H9 (cell line): ENCODE measurements at regions not wholly inside any gene's neighbourhood (a gene's known extent, or its start where the extent isn't known, plus 50 kb on each side); places are given as distances from the start of the nearest gene placed in this dataset.

Experiments used
- DNase-seq: peaks from one replicate; pipeline ENCODE4 v3.0.0-alpha.2; 2017
- H2AFZ ChIP-seq: one replicate; pipeline ENCODE4 v1.6.1; 2013; ENCODE audit warnings: mild to moderate bottlenecking, low read length, control low read depth, moderate library complexity
- H2AK5ac ChIP-seq: 2 replicates; pipeline ENCODE4 v1.6.1; 2013; ENCODE audit warnings: low read length, control low read depth, mixed read lengths; ENCODE audit not compliant: insufficient read length
- H2BK120ac ChIP-seq: one replicate; pipeline ENCODE4 v1.6.1; 2013; ENCODE audit warnings: low read depth, mild to moderate bottlenecking, low read length, control low read depth, inconsistent platforms; ENCODE audit not compliant: poor library complexity, severe bottlenecking
- H2BK12ac ChIP-seq: 2 replicates; pipeline ENCODE4 v1.6.1; 2013; ENCODE audit warnings: low read length, control low read depth, mixed read lengths, low read depth; ENCODE audit not compliant: insufficient read length
- H2BK15ac ChIP-seq: 2 replicates; pipeline ENCODE4 v1.6.1; 2013; ENCODE audit warnings: low read depth, low read length, control low read depth
- H2BK20ac ChIP-seq: one replicate; pipeline ENCODE4 v1.6.1; 2013; ENCODE audit warnings: low read depth, mild to moderate bottlenecking, low read length, control low read depth, inconsistent platforms; ENCODE audit not compliant: poor library complexity, severe bottlenecking
- H2BK5ac ChIP-seq: 2 replicates; pipeline ENCODE4 v1.6.1; 2013; ENCODE audit warnings: low read length, control low read depth, mixed read lengths; ENCODE audit not compliant: insufficient read length
- H3K14ac ChIP-seq: 2 replicates; pipeline ENCODE4 v1.6.1; 2013; ENCODE audit warnings: low read length, control low read depth; ENCODE audit not compliant: insufficient read depth
- H3K18ac ChIP-seq: 2 replicates; pipeline ENCODE4 v1.6.1; 2013; ENCODE audit warnings: low read depth, mild to moderate bottlenecking, mixed read lengths, low read length, control low read depth; ENCODE audit not compliant: insufficient read length
- H3K23ac ChIP-seq: 2 replicates; pipeline ENCODE4 v1.6.1; 2013; ENCODE audit warnings: low read length, control low read depth, mixed read lengths, low read depth; ENCODE audit not compliant: insufficient read length
- H3K23me2 ChIP-seq: 2 replicates; pipeline ENCODE4 v1.6.1; 2013; ENCODE audit warnings: low read depth, mild to moderate bottlenecking, mixed read lengths, low read length, control low read depth; ENCODE audit not compliant: insufficient read length, poor library complexity, severe bottlenecking
- H3K27ac ChIP-seq: 2 replicates; pipeline ENCODE4 v1.5.1; 2013; ENCODE audit warnings: low read length, control low read depth, mixed read lengths, low read depth; ENCODE audit not compliant: insufficient read length
- H3K27me3 ChIP-seq: 2 replicates; pipeline ENCODE4 v1.6.1; 2013; ENCODE audit warnings: low read length, control low read depth, inconsistent platforms; ENCODE audit not compliant: insufficient read depth
- H3K4ac ChIP-seq: 2 replicates; pipeline ENCODE4 v1.6.1; 2013; ENCODE audit warnings: low read depth, mild to moderate bottlenecking, control low read depth, inconsistent platforms, low read length, moderate library complexity
- H3K4me1 ChIP-seq: 2 replicates; pipeline ENCODE4 v1.6.1; 2013; ENCODE audit warnings: low read length, control low read depth, inconsistent platforms; ENCODE audit not compliant: insufficient read depth
- H3K4me2 ChIP-seq: 2 replicates; pipeline ENCODE4 v1.6.1; 2013; ENCODE audit warnings: low read length, control low read depth, mixed read lengths; ENCODE audit not compliant: insufficient read length, insufficient read depth
- H3K56ac ChIP-seq: 2 replicates; pipeline ENCODE4 v1.6.1; 2013; ENCODE audit warnings: low read depth, mild to moderate bottlenecking, mixed read lengths, low read length, control low read depth; ENCODE audit not compliant: insufficient read length
- H3K79me1 ChIP-seq: 2 replicates; pipeline ENCODE4 v1.6.1; 2013; ENCODE audit warnings: low read depth, mild to moderate bottlenecking, moderate library complexity, low read length, control low read depth, inconsistent platforms; ENCODE audit not compliant: insufficient read depth, poor library complexity, severe bottlenecking
- H3K79me2 ChIP-seq: 2 replicates; pipeline ENCODE4 v1.6.1; 2013; ENCODE audit warnings: low read length, control low read depth, inconsistent platforms; ENCODE audit not compliant: insufficient read depth
- H3K9ac ChIP-seq: 2 replicates; pipeline ENCODE4 v1.6.1; 2013; ENCODE audit warnings: low read length, control low read depth, mixed read lengths; ENCODE audit not compliant: insufficient read length; ENCODE audit errors: extremely low read depth
- H3K9me3 ChIP-seq: one replicate; pipeline ENCODE4 v1.6.1; 2013; ENCODE audit warnings: low read depth, low read length, inconsistent platforms; ENCODE audit not compliant: control insufficient read depth
- H3T11ph ChIP-seq: one replicate; pipeline ENCODE4 v1.6.1; 2013; ENCODE audit warnings: mild to moderate bottlenecking, low read length, control low read depth, inconsistent platforms
- H4K20me1 ChIP-seq: one replicate; pipeline ENCODE4 v1.6.1; 2013; ENCODE audit not compliant: control insufficient read depth, insufficient read length, insufficient read depth
- H4K5ac ChIP-seq: 2 replicates; pipeline ENCODE4 v1.6.1; 2013; ENCODE audit warnings: low read depth, mild to moderate bottlenecking, mixed read lengths, low read length, control low read depth; ENCODE audit not compliant: insufficient read length
- H4K8ac ChIP-seq: replicated peaks from 2 replicates; pipeline ENCODE4 v1.6.1; 2013; ENCODE audit warnings: low read length, control low read depth, mixed read lengths, low read depth; ENCODE audit not compliant: insufficient read length
- H4K91ac ChIP-seq: 2 replicates; pipeline ENCODE4 v1.6.1; 2013; ENCODE audit warnings: low read depth, mild to moderate bottlenecking, moderate library complexity, mixed read lengths, low read length, control low read depth; ENCODE audit not compliant: insufficient read length
- H3K27ac Mint-ChIP-seq, 3 experiments: 2 replicates in 2 of 3; 3 replicates in 1 of 3; pipeline ENCODE4 v1.8.0; 2020 to 2021; ENCODE audit warnings: mixed read lengths in 3 of 3, mild to moderate bottlenecking in 1 of 3, moderate library complexity in 1 of 3
- H3K27me3 Mint-ChIP-seq: 2 replicates; pipeline ENCODE4 v1.8.0; 2021; ENCODE audit warnings: low read depth, mild to moderate bottlenecking, moderate library complexity, mixed read lengths
- H3K36me3 Mint-ChIP-seq, 3 experiments: 2 replicates in 2 of 3; 3 replicates in 1 of 3; pipeline ENCODE4 v1.8.0; 2020 to 2021; ENCODE audit warnings: low read depth in 3 of 3, mixed read lengths in 3 of 3; ENCODE audit not compliant: insufficient read depth in 1 of 3
- H3K4me1 Mint-ChIP-seq, 2 experiments: 2 replicates each; pipeline ENCODE4 v1.8.0; 2020; ENCODE audit warnings: mixed read lengths in 2 of 2
- H3K4me3 Mint-ChIP-seq, 2 experiments: 2 replicates in 1 of 2; 3 replicates in 1 of 2; pipeline ENCODE4 v1.8.0; 2020 to 2021; ENCODE audit warnings: mild to moderate bottlenecking in 2 of 2, mixed read lengths in 2 of 2, moderate library complexity in 1 of 2
- H3K9me3 Mint-ChIP-seq, 2 experiments: 2 replicates in 1 of 2; 3 replicates in 1 of 2; pipeline ENCODE4 v1.8.0; 2020; ENCODE audit warnings: mild to moderate bottlenecking in 2 of 2, mixed read lengths in 2 of 2, moderate library complexity in 1 of 2
- WGBS: extraction: QIAGEN DNeasy Blood & Tissue Kit; methylation state at CpG from one replicate; pipeline ENCODE4 v1.1.7; 2013; ENCODE audit warnings: missing lambda C conversion rate, low lambda C conversion rate, mixed read lengths; ENCODE audit not compliant: insufficient read length; ENCODE audit errors: extremely low coverage; 5-methylcytosine and 5-hydroxymethylcytosine counted together
- TF ChIP-seq, protein P1 (sequence below): fragments of 200-600 bp; sonication (generic); conservative IDR thresholded peaks from 3 replicates; pipeline ENCODE4 v1.8.0; 2021; ENCODE audit warnings: antibody characterized with exemption, mild to moderate bottlenecking

DNA sequence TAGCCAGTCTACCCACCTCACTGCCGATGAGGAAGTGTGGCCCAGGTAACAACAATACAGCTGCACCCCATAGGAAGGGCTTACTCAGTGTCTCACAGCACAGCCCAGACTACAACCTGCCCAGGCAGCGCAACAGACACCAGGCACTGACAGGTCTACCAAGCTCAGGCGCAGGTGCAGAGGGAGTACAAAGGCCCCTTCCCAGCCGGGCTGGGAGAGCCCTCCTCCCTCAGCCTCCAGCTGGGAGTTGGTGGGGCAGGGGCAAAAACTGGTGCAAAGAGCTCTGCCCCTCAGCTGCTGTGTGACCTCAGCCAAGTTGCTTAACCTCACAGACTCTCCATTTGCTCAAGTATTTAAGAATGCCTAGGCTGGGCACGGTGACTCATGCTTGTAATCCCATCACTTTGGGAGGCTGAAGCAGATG, 112.6 kb upstream of the LHX1 start:
- no CpG with 5 or more reads among the region's 5 CpGs for WGBS
- TF ChIP-seq, protein P1, sequence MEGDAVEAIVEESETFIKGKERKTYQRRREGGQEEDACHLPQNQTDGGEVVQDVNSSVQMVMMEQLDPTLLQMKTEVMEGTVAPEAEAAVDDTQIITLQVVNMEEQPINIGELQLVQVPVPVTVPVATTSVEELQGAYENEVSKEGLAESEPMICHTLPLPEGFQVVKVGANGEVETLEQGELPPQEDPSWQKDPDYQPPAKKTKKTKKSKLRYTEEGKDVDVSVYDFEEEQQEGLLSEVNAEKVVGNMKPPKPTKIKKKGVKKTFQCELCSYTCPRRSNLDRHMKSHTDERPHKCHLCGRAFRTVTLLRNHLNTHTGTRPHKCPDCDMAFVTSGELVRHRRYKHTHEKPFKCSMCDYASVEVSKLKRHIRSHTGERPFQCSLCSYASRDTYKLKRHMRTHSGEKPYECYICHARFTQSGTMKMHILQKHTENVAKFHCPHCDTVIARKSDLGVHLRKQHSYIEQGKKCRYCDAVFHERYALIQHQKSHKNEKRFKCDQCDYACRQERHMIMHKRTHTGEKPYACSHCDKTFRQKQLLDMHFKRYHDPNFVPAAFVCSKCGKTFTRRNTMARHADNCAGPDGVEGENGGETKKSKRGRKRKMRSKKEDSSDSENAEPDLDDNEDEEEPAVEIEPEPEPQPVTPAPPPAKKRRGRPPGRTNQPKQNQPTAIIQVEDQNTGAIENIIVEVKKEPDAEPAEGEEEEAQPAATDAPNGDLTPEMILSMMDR: no peak
- H2BK20ac ChIP-seq: no peak overlapping the region
- H3K56ac ChIP-seq: no peak overlapping the region
- H4K91ac ChIP-seq: no peak overlapping the region
- H2AK5ac ChIP-seq: no peak overlapping the region
- Mint-ChIP-seq H3K4me1 (peaks cover 25 to 42% of the 10 kb centered on the region in 2 experiments), H3K36me3 (no peaks in the 10 kb centered on the region), H3K27ac (no peak overlapping the region), H3K4me3 (no peak overlapping the region), H3K27me3 (peaks cover 14% of the 10 kb centered on the region), H3K9me3 (no peaks in the 10 kb centered on the region; a peak in 1 of 5 replicates)
- no peaks in the 10 kb centered on the region for H4K20me1 ChIP-seq
- H3K23ac ChIP-seq: no peak overlapping the region
- no peak overlapping the region for H3K4ac ChIP-seq
- no peak overlapping the region for H2AFZ ChIP-seq
- no peak overlapping the region for H4K5ac ChIP-seq
- no peak overlapping the region for H3K18ac ChIP-seq
- H3K79me2 ChIP-seq: no peaks in the 10 kb centered on the region
- no peak for DNase-seq
- no peak overlapping the region for H2BK15ac ChIP-seq
- H4K8ac ChIP-seq: no peak overlapping the region
- H3K23me2 ChIP-seq: no peaks in the 10 kb centered on the region
- H3K9ac ChIP-seq: no peak overlapping the region
- H3K4me1 ChIP-seq: no peaks in the 10 kb centered on the region
- H3K27me3 ChIP-seq: no peaks in the 10 kb centered on the region
- H3K4me2 ChIP-seq: no peak overlapping the region
- no peaks in the 10 kb centered on the region for H3K9me3 ChIP-seq
- no peak overlapping the region for H3T11ph ChIP-seq
- H2BK120ac ChIP-seq: no peak overlapping the region
- no peak overlapping the region for H3K27ac ChIP-seq
- H2BK12ac ChIP-seq: no peak overlapping the region
- H2BK5ac ChIP-seq: no peak overlapping the region
- H3K79me1 ChIP-seq: no peaks in the 10 kb centered on the region
- H3K14ac ChIP-seq: no peak overlapping the region; the same call in 1 of the 2 replicates
